Caki2 (cell line): ENCODE measurements at regions not wholly inside any gene's neighbourhood (a gene's known extent, or its start where the extent isn't known, plus 50 kb on each side); places are given as distances from the start of the nearest gene placed in this dataset.
"Not testable (repeated sequence)": the region's sequence is repeated elsewhere in the genome, so short reads cannot be mapped to it uniquely, and the experiment has no call there.

Experiments
- DNase-seq: peaks from one replicate; pipeline ENCODE4 v3.0.0-alpha.2; 2015; ENCODE audit warnings: low read depth
- in situ Hi-C: cut with HindIII; loops from 2 replicates; pipeline ENCODE4 v1.10.0; 2016; ENCODE audit warnings: low sequenced_read_pairs, low pct_unique_long_range_greater_than_20kb, mixed read lengths

DNA sequence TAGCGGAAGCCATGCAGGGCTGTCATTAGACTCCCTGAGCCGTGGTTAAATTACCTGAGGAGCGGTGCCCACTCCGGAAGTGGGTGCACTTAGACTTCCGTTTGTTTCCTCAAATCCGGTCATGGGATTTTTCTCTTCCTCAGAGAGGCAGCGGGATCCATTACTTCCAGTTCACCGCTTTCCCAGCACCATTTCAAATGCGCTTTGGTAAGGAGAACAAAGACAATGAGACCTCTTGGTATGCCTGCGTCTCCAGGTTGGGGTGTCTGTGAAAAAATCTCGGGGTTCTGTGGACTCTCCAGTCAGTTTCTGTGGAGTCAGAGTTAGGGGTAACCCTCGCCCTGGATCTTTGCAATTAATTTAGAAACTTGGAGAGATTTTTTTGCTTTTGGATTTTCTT lies 132.3 kb upstream of the PTPRG start:
- in situ Hi-C loops: no loop called here
- DNase-seq: no peak

DNA sequence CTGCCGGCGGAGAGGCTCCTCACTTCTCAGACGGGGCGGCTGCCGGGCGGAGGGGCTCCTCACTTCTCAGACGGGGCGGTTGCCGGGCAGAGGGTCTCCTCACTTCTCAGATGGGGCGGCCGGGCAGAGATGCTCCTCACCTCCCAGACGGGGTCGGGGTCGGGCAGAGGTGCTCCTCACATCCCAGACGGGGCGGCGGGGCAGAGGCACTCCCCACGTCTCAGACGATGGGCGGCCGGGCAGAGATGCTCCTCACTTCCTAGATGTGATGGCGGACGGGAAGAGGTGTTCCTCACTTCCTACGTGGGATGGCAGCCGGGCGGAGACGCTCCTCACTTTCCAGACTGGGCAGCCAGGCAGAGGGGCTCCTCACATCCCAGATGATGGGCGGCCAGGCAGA lies 126.5 kb upstream of the PTPRG start:
- DNase-seq, in situ Hi-C loops: not testable (repeated sequence)

DNA sequence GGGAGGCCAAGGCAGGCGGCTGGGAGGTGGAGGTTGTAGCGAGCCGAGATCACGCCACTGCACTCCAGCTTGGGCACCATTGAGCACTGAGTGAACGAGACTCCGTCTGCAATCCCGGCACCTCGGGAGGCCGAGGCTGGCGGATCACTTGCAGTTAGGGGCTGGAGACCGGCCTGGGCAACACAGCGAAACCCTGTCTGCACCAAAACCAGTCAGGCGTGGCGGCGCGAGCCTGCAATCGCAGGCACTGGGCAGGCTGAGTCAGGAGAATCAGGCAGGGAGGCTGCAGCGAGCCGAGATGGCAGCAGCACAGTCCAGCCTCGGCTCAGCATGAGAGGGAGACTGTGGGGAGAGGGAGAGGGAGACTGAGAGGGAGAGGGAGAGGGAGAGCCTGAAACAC lies 126.0 kb upstream of the PTPRG start:
- in situ Hi-C loops, DNase-seq: not testable (repeated sequence)

DNA sequence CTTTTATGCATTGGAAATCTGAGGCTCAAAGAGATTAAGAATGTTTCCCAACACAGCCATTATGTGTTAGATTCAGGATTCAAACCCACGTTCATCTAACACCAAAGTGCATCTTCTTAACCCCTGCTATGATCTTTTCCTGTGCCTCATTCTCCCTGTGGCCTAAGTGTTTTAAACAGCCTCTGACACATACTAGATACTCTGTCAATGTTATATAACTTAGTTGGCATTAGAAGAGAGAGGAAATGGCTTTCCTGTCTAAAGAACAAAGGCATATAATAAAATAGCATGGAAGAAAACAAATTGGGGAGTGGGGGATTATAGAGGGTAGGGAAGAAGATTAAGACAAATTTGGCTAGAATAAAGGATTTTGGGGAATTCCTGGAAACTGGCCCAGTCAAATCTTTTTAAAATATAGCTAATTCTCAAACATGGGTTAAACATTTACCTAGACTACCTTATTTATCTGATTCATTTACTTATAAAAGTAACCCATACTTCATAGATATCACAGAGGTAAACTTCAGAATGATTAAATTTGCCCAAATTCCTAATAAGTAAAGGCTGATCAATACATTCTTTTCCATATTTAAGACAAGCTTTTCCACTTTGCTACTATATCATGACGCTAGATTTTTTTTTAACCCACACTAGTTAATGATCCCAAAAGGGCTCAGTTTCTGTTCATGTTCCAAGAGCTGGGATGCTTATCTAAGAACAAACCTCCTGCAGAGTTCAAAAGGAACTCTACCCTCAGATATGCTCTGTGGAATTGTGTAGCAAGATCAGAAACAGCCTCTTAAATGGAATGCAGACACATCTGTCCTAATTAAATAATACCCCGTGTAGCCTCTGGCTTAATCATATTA lies 122.9 kb upstream of the PTPRG start:
- in situ Hi-C loops: no loop called here

DNA sequence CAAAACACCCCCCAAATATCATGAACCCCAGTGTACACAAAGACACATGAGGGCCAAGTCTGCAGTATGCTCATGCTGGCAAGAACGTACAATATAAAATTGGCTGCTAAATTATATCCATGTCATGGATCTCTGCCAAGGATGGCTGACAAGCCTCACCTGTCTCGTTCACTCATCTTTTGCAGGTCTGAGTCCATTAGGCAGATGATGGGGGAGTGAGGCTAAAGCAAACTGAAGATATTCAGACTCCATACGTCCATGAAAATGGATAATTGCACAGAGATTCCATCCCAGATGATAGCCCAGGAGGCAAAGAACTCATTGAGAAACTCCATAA lies 122.3 kb upstream of the PTPRG start:
- no peak for DNase-seq
- in situ Hi-C loops: no loop called here

More for the DNA sequence above, 122.9 kb upstream of the PTPRG start:
- DNase-seq: no peak

DNA sequence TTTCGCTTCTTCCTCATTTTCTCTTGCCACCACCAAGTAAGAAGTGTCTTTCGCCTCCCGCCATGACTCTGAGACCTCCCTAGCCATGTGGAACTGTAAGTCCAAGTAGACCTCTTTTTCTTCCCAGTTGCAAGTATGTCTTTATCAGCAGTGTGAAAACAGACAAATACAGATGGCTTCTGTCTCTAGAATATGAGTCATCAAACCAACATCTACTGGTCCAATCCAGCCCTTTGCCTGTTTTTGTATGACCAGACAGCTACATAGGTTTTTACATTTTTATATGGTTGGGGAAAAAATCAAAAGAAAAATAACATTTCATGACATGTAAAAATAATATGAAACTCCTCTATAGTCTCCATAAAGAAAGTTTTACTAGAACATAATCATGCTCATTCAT lies 118.7 kb upstream of the PTPRG start:
- DNase-seq: no peak
- in situ Hi-C loops: no loop called here

DNA sequence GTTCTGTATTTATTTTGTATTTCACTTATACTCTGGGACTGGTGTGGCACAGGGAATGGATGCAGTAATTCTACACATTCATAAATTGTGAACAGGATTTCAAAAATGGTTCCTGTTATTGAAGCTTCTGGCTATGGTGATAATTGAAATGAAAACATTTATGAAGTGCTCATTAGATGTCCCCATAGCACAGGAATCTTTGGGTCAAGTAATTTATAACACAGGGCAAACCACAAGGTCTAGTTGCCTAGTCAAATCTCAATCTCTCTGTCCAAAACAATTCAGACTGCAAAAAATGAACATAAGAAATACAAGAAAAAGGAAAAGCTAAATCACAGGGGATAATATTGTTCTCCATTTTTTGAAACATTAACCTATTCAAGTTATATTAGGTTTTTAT lies 117.5 kb upstream of the PTPRG start:
- in situ Hi-C loops: no loop called here

DNA sequence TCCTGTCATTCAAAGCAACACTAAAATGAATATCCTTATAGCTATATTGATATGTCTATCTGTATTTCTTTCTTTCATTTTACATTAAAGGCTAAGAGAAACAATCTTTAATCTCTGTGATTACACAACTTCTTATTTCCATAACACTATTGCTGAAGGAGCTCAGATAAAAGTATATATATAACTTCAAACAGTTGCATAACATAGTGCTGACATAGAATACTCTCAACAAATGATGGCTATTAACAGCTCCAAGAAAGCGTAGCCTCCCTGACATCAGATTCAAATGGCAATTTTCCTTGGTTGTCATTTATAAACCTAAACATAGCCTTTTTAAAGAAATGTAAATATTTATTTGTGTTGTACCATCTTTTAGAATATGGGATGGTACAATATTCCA lies 116.6 kb upstream of the PTPRG start:
- DNase-seq: no peak
- in situ Hi-C loops: no loop called here

More for the DNA sequence above, 117.5 kb upstream of the PTPRG start:
- no peak for DNase-seq

DNA sequence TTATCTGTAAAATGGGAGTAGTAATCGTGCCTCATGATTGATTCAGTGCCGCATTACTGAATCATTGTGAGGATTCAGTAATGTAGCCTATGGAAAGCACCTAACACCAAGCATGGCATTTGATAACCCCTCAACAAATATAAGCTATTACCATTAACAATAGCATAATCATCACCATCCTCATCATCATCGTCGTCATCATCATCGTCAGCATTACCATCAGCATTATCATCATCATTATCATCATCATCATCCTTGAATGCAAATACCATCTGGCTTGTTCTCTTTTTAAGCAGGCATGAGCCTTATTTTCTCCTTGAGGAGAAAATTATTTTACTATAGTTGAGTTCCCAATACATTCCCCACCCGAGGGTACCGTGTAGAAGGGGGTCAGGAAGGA lies 115.4 kb upstream of the PTPRG start:
- in situ Hi-C loops: no loop called here
- DNase-seq: no peak

DNA sequence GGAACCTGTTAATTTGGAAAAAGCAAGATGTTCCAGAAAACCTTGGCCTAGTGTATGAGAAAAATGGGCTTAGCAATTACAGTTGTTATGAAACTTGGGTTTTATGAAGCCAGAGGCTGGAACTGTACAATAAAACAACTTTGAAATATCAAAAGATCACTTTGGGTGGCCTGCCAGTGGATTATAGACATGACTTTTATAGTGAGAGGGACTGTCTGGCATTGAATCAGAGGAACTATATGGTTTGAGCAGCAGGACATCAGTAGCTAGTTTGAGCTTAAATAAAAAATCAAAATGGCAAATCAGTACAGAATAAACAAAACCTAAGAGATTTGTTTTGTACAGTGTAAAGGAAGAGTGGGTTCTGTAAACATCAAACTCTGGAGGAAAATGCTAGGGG lies 115.0 kb upstream of the PTPRG start:
- in situ Hi-C loops: no loop called here
- no peak for DNase-seq

DNA sequence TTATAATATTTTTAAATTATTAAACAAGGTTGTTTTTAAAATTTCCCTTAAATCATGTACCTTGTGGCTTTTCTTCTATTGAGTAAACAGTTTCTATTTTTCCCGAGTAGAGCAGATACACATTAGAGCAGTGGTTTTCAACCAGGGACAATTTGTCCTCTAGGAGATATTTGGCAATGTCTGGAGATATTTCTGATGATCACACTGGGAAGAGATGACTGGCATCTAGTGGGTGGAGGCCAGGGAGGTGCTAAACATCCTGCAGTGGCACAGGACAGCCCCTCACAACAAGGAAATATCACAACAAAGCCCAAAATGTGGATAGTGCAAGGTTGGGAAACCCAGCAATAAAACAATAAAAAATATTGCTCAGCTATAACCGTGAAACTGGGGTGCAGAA lies 113.0 kb upstream of the PTPRG start:
- DNase-seq: no peak
- in situ Hi-C loops: no loop called here

DNA sequence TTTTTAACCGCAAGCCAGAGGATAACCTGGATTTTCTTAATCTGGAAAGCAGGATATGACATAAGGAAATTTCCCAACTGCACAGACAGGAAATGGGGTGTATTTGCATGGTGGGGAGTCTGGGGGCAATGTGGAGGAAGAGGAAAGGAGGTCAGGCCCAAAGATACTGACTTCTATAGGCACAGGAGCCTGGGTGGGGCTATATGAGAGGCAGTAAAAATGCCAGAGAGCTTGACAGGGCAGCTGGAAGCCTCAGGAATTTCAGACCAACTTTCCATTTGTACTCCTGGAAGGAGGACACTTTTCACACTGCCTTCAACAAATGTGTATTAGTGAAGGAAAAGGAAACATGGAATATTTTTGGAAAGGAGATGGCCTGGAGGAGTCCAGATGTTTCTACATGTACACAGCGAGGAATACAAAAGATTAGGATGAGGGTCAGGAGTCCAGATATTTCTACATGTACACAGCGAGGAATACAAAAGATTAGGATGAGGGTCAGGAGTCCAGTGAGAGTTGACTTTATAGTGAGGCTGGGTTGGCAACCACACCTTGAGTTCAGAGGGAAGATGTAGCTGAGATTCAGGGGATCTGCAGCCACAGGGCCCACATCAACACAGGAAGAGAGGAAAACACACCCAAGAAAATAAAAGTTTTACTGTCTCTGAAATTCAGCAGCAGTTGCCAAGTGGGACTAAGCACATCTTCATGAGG lies 111.9 kb upstream of the PTPRG start:
- in situ Hi-C loops: no loop called here
- no peak for DNase-seq

DNA sequence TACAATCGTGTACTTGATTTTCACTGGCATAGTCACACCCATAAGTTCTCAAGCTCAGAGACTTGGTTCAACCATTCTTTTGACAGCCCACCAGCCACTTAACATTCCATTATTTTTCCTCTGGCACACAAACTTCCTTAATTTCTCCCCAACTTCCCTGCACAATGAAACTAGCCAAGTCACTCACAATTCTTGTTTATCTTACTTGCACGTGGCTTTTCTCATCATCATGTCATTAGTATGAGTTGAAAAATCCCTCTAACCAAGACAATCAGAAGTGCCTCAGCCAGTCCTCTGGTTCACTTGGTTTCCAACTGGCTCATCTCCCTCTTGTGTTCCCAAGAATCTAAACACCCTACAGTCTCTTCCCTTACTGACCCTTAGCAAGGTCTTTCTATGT lies 110.5 kb upstream of the PTPRG start:
- in situ Hi-C loops: no loop called here
- DNase-seq: no peak

DNA sequence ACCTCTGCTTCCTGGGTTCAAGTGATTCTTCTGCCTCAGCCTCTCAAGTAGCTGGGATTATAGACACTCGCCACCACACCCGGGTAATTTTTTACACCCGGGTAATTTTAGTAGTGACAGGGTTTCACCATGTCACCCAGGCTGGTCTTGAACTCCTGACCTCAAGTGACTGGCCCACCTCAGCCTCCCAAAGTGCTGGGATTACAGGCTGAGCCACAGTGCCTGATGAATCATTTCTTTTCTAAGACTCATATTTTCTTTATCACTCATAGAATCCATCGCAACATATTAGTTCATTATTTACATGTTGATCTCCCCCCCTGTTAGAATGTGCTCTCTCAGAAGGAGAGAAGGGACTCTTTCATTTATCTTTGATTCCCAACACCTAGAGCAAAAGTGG lies 109.5 kb upstream of the PTPRG start:
- in situ Hi-C loops: no loop called here
- no peak for DNase-seq

DNA sequence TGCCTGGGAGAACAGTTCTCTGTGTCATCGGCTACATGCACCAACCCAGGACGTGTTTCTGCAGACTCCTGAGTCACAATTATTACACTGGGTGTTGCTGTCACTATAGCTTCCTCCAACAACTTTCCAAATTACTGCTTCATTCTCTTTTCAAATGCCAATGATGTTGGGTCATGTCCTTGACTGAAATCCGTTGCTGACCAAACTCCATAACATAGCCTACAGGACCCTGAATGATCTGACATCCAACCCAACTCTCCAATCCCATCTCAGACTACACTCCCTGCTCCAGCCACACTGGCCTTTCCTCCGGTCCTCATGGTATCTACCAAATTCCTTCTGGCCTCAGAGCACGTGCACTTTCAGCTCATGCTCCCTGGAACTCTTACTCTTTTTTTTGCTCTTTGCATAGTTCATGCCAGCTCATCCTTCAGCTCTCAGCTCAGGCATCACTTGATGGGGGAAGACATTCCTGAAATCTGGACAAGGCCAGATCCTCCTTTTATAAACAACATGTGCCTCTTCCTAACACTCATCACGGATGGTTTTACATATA lies 108.8 kb upstream of the PTPRG start:
- DNase-seq: no peak
- in situ Hi-C loops: no loop called here

DNA sequence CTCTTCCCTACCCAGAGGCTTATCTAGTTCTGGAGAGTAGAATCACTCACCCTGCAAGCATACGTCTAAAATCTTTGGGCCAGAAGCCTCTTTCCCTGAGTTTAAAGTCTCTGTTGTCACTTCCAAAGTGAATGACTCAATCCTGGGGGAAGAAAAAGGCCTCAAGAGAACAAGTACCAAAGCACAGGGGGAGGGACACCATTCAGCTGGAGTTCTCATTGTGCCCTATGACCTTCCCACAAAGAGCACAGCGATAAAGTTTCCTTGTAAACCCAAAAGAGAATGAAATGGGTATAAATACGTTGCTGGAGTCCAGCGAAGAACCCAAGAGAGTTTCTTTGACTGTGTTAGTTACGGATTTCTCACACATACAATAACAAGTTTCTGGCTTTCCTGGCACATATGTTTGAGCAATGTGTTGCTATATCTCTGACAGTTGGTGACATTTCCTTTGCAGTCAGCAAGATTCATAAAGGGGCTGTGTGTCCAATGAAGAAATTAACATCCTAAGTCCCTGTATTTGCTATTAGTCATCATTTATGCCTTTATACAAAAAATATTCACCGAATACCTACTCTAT lies 107.3 kb upstream of the PTPRG start:
- DNase-seq: no peak
- in situ Hi-C loops: no loop called here

DNA sequence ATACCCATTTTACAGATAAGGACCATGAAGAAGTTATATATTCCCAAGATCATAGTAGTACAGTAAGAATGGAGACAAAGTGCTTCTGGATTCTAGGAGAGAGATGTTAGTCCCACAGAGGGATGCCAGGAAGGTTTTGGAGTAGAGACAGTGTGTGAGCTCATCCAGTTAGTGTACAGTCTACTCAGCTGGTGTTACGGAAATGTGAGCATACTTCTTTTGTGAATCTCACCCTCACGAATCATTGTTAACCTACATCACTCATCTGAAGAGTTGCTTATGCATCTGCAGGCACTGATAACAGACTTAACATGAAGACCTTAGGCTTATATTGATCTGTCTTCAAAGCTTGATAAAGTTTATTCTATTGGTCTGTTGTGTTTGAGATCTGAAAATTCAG lies 106.6 kb upstream of the PTPRG start:
- no peak for DNase-seq
- in situ Hi-C loops: no loop called here

DNA sequence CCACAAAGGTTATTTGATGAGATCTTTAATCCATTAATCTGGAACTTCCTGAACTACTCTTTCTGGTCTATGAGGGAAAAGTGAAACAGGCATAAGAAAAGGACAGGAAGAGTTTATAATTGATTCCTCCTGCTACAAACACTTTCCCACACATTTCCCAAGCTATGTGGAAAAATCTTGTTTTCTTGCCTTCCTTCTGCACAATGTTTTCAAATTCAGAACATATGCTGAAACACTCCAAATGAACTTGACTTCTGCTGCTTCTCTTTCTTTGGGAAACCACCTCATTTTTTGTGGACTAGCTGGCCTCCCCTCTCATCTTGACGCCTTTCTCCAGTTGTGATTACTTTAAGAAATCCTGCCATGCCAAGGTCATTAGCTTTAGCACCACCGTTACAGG lies 100.7 kb upstream of the PTPRG start:
- in situ Hi-C loops: no loop called here
- no peak for DNase-seq

DNA sequence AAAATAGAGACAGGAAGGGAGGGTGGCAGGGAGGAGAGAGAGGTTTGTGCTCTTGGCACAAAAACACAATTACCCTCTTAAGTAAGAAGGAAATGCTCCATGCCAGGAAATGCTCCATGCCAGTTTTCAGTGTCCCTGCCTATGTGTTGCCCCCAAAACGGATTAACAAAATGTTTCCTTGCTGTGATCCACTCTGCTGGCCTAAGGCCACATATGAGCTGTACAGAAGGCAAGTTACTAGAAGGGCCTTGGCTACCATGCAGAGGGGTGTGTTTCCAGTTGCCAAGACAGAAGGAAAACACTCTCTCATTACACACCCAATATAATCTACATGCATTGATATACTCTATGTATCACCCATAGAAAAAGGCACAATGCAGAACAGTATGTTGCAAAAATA lies 98.2 kb upstream of the PTPRG start:
- DNase-seq: no peak
- in situ Hi-C loops: no loop called here
